Nucleus accumbens (tissue), 56 donors: ENCODE measurements at regions not wholly inside any gene's neighbourhood (a gene's known extent, or its start where the extent isn't known, plus 50 kb on each side); places are given as distances from the start of the nearest gene placed in this dataset.

Experiments
- DNase-seq, 56 donors: peaks; one replicate each; lab custom pipeline; 2025; lab: John Stamatoyannopoulos, UW

DNA sequence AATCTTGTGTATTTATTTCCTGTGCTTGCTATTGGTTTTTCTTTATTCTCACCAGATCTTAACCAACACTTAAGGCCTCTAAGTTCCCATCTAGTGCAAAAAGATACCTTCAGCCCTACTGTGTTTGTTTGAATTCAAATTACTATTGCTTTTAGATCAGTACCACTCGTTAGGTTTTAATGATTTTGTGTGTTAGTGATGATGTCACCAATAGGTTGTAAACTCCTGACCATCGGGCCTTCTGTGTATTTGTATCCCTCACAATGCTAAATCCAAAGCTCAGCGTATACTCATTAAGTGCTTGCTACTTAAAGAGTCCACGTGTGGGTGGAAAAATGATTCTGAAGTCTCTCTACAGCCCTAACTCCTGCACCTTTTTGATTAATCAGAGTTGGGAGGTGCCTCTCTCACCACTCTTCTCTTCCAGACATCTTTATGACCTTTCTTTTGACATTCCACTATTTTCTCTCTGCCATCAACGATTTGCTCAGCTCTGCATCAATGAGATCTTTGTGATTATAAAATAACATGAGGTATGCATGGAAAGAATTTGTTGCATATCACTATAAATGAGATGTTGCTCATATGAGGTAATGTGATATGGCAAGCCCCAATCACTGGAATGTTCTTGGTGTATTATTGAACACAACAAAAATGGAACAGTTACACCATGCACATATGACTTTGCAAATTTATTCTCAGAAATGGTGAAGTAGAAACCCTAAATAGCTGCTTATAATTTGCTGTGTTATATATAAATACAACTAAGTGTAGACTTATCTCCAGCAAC is 55.1 kb upstream of the LAMA2 start:
- no peak for DNase-seq

DNA sequence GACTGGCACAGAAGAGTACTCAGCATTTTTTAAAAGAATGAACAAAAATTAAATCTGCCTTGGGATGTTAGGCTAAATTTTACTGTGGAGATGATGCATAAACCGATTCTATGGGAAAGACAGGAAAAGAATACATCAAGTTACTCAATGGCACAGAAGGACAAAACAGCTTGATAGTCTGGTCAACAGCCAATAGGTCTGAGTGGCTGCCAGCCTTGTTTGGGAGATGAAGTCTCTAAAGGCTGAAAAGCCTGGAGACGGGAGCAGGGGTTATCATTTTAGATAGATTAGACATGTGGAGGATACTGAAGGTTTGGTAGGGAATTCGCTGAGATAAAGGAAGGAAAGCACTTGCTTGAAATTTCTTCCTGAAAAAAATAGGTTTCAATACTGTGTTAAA is 56.3 kb upstream of the LAMA2 start:
- DNase-seq, result no peak

DNA sequence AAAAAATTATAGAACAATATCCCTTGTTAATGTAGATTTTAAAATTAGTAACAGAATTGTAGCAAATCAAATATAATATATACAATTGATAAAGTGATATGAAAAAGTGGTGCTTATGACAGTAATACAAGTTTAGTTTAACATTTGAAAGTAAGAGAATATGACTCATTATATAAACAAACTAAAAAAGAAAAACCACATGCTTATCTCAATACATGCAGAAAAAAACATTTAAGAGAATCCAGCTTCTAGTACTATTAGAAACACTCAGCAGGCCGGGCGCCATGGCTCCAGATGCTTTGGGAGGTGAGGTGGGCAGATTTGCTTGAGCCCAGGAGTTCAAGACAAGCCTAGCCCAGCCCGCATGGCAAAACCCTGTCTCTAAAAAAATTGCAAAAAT is 60.7 kb upstream of the LAMA2 start:
- DNase-seq, result no peak

DNA sequence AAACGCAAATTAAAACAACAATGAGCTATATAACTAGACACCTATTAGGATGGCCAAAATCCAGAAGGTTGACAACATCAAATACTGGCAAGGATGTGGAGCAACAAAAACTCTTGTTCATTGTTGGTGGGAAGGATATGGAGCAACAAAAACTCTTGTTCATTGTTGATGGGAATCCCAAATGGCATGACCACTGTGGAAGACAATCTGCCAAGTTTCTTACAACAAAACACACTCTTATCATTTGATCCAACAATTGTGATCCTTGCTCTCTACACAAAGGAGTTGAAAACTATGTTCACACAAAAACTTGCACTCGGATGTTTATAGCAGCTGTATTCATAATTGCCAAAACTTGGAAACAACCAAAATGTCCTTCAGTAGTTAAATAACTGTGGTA is 61.8 kb upstream of the LAMA2 start:
- DNase-seq, result peak in 1 of 56 donors; percentile 12

DNA sequence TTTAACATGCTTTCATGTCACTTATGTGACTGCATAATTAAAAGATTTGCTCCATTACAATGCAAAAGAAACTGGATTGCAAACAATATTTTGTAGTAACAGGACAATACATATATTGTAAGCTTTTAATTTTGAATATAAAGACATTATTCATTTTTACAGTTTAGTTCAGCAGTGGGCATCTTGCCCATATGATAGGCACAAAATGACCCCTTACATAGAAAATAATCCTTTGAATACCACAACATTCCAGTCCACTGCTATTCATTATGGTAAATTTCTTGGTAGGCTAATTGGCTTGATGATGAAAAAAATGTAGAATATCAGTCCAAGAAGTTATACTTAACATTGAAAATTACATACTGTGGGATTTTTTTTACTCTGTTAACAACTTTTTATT is 74.1 kb upstream of the LAMA2 start:
- no peak for DNase-seq

DNA sequence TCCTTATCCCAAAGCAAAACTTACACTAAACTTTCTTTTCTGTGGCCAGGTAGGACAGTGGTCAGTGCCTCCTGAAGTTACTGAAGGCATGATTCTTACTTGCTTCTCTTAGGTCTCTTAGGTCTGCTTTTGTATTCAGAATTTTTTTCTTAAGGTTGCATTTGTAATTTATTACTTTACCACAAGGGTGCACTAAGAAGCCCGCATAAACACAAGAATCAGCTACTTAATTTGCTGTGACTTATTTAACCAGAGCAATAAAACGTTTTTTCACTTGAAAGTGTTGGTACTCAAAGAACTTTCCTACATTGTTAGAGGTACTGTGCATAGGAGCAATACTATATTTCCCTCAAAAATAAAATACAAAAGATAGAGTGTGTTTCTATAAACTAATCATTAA is 75.4 kb upstream of the LAMA2 start:
- DNase-seq, result no peak

DNA sequence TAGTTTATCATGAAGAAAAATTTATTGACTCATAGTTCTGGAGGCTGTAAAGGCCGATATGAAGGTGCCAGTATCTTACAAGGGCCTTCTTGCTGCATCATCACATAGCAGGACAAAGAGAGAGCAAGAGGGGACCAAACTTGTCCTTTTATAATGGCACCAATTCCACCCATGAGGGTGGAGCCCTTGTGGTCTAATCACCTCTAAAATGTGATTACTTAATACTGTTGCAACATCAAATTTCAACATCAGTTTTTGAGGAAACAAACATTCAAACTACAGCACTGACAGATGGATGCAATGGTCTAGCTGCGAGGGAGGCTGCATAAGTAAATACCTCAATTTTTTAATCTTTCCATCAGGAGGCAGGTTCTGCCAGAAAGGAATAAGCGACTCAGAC is 76.7 kb upstream of the LAMA2 start:
- DNase-seq, result no peak

DNA sequence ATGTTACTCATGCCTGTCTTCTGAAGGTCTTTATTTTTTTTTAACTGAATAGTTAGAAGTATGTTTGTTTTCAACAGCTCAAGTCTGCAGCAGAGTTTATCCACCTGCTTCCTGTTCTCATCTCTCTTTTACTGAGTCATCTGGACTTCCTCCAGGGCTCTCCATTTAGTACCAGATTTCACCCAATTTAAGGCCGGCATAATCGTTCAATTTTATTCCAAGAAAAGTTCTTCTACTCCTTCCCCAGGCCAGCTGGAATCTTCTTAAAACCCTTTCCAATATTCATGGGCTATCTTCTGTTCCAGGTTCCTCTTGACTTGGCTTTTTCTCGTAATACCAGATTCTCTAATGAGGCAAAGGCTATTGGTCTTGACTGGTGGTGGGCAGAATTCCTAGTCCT is 79.0 kb upstream of the LAMA2 start:
- DNase-seq, result no peak

DNA sequence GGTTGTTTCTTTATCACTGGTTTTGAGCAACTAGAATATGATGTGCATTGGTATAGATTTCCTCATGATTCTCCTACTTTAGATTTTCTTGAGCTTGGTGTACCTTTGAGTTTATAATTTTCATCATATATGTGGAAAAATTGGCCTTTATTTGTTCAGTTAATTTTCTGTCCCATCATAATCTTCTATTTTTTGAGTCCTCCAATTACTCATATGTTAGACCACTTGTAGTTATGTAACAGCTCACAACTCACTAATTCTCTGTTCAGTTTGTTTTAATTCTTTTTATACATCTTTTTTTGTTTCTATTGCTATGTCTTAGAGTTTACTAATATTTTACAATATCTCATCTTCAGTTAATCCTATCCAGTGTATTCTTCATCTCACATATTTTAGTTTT is 81.3 kb upstream of the LAMA2 start:
- DNase-seq, result no peak

DNA sequence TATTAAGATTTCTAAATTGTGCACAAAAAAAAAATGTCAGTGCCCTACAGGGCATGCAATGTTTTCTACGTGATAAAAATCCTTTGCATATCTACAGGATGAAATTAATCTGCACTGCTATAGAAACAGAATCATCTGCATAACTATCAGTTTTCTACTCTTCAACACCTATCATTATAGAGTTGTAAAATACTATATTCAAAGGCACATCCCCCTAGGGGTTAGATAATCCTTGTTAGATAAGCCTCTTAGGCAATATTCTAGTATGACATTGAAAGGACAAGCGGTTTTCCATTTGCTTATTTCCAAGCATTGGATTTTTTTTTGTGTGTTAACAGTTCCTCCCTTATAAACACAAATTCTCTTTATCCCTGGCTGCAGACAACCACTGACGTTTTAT is 98.7 kb upstream of the LAMA2 start:
- DNase-seq, result no peak

DNA sequence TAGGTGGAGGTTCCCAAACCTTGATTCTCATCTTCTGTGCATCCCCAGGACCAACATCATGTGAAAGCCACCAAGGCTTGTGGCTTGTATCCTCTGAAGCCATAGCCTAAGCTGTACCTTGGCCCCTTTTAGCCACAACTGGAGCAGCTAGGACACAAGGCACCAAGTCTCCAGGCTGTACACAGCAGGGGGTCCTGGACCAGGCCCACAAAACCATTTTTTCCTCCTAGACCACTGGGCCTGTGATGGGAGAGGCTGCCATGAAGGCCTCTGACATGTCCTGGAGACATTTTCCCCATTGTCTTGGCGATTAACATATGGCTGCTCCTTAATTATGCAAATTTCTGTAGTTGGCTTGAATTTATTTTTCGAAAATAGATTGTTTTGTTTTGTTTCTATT is 114.8 kb upstream of the LAMA2 start:
- no peak for DNase-seq

DNA sequence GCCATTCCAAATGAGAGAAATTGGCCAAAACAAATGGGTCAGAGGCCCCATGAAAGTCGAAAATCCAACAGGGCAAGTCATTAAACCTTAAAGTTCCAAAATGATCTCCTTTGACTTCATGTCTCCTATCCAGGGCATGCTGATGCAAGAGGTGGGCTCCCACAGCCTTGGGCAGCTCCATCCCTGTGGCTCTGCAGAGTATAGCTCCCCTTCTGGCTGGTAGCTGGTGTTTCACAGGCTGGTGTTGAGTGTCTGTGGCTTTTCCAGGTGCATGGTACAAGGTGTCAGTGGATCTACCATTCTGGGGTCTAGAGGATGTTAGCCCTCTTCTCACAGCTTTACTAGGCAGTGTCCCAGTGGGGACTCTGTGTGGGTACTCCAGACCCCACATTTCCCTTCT is 115.2 kb upstream of the LAMA2 start:
- no peak for DNase-seq

DNA sequence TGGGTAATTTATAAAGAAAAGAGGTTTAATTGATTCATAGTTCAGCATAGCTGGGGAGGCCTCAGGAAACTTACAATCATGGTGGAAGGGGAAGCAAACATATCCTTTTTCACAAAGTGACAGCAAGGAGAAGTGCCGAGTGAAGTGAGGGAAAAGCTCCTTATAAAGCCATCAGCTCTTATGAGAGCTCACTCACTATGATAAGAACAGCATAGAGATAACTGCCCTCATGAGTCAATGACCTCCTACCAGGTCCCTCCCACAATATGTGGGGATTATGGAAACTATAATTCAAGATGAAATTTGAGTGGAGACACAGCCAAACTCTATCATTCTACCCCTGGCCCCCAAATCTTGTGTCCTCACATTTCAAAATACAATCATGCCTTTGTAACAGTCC is 115.8 kb upstream of the LAMA2 start:
- DNase-seq, result no peak

DNA sequence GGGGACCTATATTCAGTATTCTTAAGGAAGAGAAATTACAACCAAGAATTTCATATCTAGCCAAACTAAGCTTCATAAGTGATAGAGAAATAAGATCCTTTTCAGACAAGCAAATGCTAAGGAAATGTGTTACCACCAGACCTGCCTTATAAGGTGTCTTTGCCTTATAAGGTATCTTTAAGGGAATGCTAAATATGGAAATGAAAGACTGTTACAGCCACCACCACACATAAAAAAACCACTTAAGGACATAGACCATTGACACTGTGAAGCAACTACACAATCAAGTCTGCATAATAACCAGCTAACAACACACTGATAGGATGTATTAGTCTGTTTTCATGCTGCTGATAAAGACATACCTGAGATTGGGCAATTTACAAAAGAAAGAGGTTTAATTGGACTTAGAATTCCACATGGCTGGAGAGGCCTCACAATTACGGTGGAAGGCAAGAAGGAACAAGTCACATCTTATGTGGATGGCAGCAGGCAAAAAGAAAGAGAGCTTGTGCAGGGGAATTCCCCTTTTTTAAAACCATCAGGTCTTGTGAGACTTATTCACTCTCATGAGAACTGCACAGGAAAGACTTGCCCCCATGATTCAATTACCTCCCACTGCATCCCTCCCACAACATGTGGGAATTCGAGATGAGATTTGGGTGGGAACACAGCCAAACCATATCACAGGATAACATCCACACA is 119.2 kb upstream of the LAMA2 start:
- no peak for DNase-seq

DNA sequence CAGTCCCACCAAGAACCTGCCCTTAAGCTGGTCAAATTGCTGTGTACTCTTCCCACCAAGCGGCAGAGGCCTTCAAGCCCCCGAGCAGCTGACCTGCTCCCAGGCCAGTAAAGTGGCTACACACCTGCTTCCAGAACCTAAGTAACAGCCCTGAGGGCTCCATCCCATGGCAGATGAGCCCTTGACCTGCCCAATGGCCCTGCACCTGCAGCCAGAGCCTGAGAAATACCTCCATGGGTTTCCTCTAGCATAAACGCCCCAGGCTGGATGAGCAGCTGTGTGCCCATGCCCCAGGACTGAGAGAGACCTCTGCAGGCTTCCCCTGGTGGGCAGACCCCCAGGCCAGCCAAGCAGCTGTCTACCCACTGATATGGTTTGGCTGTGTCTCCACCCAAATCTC is 123.0 kb upstream of the LAMA2 start:
- DNase-seq, result no peak

DNA sequence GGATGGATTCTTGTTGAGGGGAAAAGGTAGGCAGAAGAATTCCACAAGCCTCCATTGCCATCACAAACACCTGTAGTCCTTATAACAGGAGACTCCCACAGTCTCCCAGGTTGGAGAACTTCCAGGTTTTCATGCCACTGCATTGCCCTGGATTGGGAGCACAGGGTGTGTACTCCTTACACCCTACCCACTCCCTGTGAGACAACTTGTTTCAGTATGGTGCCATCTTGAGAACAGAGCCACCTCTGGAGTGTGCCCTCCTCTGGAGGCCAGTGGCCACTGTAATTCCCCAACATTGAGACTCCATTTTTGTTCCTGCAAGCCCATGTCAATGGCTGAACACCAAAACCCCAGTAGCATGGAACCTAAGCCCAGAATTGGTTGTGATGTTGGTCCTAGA is 123.5 kb upstream of the LAMA2 start:
- DNase-seq, result no peak

DNA sequence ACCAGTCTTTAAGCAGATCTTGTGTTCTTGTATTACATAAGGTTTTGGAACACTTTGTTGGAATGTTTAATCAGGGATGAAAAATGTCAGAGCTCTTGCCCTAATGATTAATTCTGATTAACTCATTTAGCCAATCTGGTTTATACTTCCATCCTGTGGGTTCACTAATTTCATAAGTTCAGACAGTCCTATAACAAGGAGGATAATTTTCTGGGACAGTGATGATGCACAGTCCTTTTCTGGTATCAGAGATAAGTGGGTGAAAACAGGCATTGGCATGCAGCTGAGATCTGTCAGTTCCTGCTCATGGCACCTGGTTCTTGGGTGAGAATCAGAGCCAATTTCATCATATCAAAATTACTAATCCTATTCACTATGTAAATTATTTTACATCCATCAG is 125.0 kb upstream of the LAMA2 start:
- DNase-seq, result no peak

DNA sequence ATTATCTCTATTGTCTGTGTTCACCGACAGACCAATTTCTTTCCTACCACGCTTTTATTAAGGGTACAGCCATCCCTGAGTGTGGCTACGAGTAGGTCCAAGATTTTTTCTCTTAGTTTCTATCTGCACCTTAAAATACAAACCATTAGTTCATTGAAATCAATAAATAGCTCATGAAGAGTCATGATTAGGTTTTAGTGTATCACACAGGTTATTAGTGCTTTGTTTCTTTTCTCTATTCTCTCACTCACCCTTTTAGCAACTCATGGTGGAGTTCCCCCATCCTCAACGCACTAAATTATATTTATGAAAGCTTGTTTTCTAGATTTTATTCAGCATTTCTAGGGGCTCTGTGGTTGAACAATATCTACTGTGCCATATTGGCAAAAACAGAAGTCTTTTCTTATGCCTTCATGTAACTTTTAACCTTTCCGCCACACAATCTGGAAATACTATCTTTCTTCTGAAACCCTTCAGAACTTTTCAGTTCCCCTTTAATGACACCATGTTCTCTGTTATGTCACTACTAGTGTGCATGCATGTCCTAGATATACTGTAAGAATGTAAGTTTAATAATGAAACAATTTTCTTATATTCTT is 128.2 kb upstream of the LAMA2 start:
- DNase-seq, result no peak

DNA sequence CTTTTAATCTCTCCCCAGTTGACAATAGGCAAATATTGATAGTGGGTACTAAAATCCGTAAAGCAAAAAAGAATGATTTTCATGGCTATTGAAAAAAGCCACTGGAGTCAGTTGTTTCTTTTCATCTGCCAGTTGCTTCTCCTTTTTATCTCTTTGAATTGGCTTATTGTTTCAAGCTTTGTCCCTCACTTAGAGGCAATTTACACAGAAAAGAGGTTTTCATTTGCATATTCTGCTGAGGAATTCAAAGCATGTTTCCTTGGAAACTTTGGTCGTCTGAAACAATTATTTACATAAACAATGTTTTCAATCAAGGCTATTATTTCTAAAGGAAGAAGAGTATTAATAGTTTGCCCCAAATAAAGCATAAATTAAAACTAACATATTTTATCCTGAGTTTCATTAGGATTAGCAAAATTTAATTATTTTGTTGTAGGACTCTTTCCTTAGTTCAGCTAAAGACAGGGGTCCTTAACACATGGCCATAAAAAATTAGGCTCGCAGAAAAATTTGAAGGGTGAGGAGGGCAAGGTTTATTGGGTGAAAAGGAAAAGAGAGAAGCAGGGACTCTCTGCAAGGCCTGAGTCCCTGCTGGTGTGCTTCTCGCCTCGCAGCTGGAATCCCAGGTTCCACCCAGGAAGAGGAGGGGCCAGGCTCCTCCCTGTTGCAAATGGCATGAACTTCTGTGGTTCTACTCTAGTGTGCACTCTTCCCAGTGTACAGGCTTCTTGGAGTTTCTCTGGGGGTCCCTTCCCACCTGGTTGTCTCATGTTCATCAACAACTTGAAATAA is 138.8 kb upstream of the LAMA2 start:
- no peak for DNase-seq

DNA sequence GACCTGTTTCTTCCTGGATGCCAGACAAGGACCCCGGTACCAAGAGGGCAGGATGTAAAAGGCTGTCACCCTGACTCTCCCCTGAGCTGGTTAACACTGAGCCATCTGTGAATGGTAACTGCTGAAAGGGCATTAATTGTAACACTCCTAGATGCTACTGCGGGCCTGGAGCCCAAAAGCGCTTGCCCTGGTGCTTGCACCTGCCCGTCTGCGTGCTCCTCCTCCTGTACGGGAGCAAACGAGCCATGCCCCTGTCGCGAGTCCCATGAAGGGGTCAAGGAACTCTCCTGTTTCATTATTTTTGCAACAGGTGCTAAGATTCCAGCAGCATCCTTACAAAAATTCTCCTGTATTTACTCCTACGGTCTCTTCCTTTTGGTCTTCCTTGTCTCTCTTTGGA is 140.0 kb upstream of the LAMA2 start:
- DNase-seq, result no peak

DNA sequence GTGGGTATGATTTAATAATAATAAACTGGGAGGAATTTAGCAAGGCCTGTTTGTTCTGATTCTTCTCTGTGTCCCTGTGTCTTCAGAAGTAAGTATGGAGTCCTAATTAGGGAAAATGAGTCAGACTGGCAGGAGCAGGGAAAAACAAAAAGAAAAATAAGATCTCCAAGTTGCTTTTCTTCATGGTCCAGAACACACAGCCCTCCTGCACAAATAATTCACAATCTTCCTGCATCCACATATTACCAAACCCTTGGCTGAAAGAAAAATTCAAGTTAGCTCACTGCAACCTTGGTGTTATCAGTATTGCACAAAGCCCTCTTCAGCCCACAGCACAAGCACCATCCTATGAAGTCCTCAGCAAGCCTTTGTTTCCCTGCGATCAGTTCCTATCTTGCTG is 142.0 kb upstream of the LAMA2 start:
- no peak for DNase-seq
